IMR-90 (cell line): ENCODE measurements at regions not wholly inside any gene's neighbourhood (a gene's known extent, or its start where the extent isn't known, plus 50 kb on each side); places are given as distances from the start of the nearest gene placed in this dataset.

ENCODE experiments used
- ATAC-seq: fragments of 200-7000 bp; cut with Tn5 transposase; 2 replicates; pipeline ENCODE4 v1.9.1; 2020; ENCODE audit warnings: low read depth, mild to moderate bottlenecking, moderate library complexity
- BruUV-seq: library from RNA; stranded (reverse); fragments of 400-500 nt; replicated peaks from 2 replicates; lab custom pipeline; 2021; lab: Mats Ljungman, UMichigan
- CTCF ChIA-PET: fragments of 300-600 bp; formaldehyde crosslinking; extraction: SDS; loops from one replicate; lab custom pipeline; 2021; ENCODE audit warnings: antibody characterized with exemption; lab: Yijun Ruan, JAX
- POLR2A ChIA-PET: fragments of 300-600 bp; sonication (Branson Sonifier 250); formaldehyde crosslinking; loops from one replicate; lab custom pipeline; 2022; ENCODE audit warnings: antibody characterized with exemption; ENCODE audit not compliant: unreplicated experiment; lab: Charles Lee
- DNase-seq: peaks from one replicate; pipeline ENCODE4 v3.0.0; 2013
- H2AFZ ChIP-seq: replicated peaks from 2 replicates; pipeline ENCODE3; 2013; ENCODE audit warnings: low read length, mild to moderate bottlenecking; ENCODE audit not compliant: poor library complexity
- H2AK5ac ChIP-seq: 2 replicates; pipeline ENCODE4 v1.6.1; 2013; ENCODE audit warnings: low read depth, low read length, inconsistent platforms
- H2AK9ac ChIP-seq: replicated peaks from 2 replicates; pipeline ENCODE3; 2013; ENCODE audit warnings: mild to moderate bottlenecking, low read depth, low read length, moderate library complexity; ENCODE audit not compliant: poor library complexity
- H2BK120ac ChIP-seq: 2 replicates; pipeline ENCODE4 v1.6.1; 2013; ENCODE audit warnings: low read depth, low read length, inconsistent platforms
- H2BK15ac ChIP-seq: 3 replicates; pipeline ENCODE4 v1.6.1; 2013; ENCODE audit warnings: low read depth, low read length, inconsistent platforms
- H2BK20ac ChIP-seq: 2 replicates; pipeline ENCODE4 v1.6.1; 2013; ENCODE audit warnings: low read depth, mild to moderate bottlenecking, inconsistent platforms, low read length, moderate library complexity
- H2BK5ac ChIP-seq: 2 replicates; pipeline ENCODE4 v1.6.1; 2013; ENCODE audit warnings: mild to moderate bottlenecking, low read depth, low read length, inconsistent platforms; ENCODE audit not compliant: poor library complexity, severe bottlenecking
- H3K14ac ChIP-seq: replicated peaks from 2 replicates; pipeline ENCODE4 v1.6.1; 2013; ENCODE audit warnings: low read depth, low read length, inconsistent platforms
- H3K18ac ChIP-seq: 2 replicates; pipeline ENCODE4 v1.6.1; 2013; ENCODE audit warnings: low read depth, low read length, control low read depth
- H3K23ac ChIP-seq: 2 replicates; pipeline ENCODE4 v1.6.1; 2013; ENCODE audit warnings: low read depth, low read length, inconsistent platforms
- H3K27ac ChIP-seq: 2 replicates; pipeline ENCODE4 v1.5.1; 2013; ENCODE audit warnings: mild to moderate bottlenecking, control low read depth, low read length; ENCODE audit not compliant: insufficient read depth
- H3K27me3 ChIP-seq: 2 replicates; pipeline ENCODE4 v1.6.1; 2013; ENCODE audit warnings: low read length; ENCODE audit not compliant: control insufficient read depth, insufficient read depth
- H3K36me3 ChIP-seq: 2 replicates; pipeline ENCODE4 v1.6.1; 2013; ENCODE audit warnings: low read length, mixed read lengths; ENCODE audit not compliant: control insufficient read depth, insufficient read depth
- H3K4ac ChIP-seq: 2 replicates; pipeline ENCODE4 v1.6.1; 2013; ENCODE audit warnings: low read depth, low read length, inconsistent platforms
- H3K4me1 ChIP-seq: 2 replicates; pipeline ENCODE4 v1.6.1; 2013; ENCODE audit warnings: low read length, mixed read lengths; ENCODE audit not compliant: control insufficient read depth, insufficient read depth
- H3K4me2 ChIP-seq: 2 replicates; pipeline ENCODE4 v1.6.1; 2013; ENCODE audit warnings: low read depth, mild to moderate bottlenecking, control low read depth, low read length, moderate library complexity
- H3K4me3 ChIP-seq: 2 replicates; pipeline ENCODE4 v1.5.1; 2013; ENCODE audit warnings: low read depth, mild to moderate bottlenecking, control low read depth, low read length, moderate library complexity; ENCODE audit not compliant: insufficient read depth
- H3K56ac ChIP-seq: 2 replicates; pipeline ENCODE4 v1.6.1; 2013; ENCODE audit warnings: low read length, inconsistent platforms; ENCODE audit not compliant: insufficient read depth; ENCODE audit errors: extremely low read depth
- H3K79me1 ChIP-seq, 2 experiments: 2 replicates each; pipeline ENCODE4 v1.6.1; 2013; ENCODE audit warnings: low read length in 2 of 2, inconsistent platforms in 1 of 2, low read depth in 1 of 2
- H3K9ac ChIP-seq: 2 replicates; pipeline ENCODE4 v1.6.1; 2013; ENCODE audit warnings: low read depth, low read length, control low read depth
- H3K9me1 ChIP-seq: 2 replicates; pipeline ENCODE4 v1.6.1; 2013; ENCODE audit warnings: low read length, inconsistent platforms; ENCODE audit not compliant: insufficient read depth
- H3K9me3 ChIP-seq: 2 replicates; pipeline ENCODE4 v1.6.1; 2013; ENCODE audit warnings: low read length; ENCODE audit not compliant: control insufficient read depth, insufficient read depth
- H4K20me1 ChIP-seq: 2 replicates; pipeline ENCODE4 v1.6.1; 2013; ENCODE audit warnings: low read length, inconsistent platforms; ENCODE audit not compliant: insufficient read depth
- H4K5ac ChIP-seq: 2 replicates; pipeline ENCODE4 v1.6.1; 2013; ENCODE audit warnings: mild to moderate bottlenecking, low read depth, low read length, control low read depth
- H4K8ac ChIP-seq, 2 experiments: 2 replicates each; pipeline ENCODE4 v1.6.1; 2013; ENCODE audit warnings: low read depth in 2 of 2, low read length in 2 of 2, control low read depth in 1 of 2, inconsistent platforms in 1 of 2
- H4K91ac ChIP-seq: 2 replicates; pipeline ENCODE4 v1.6.1; 2013; ENCODE audit warnings: low read depth, low read length, inconsistent platforms; ENCODE audit not compliant: insufficient read depth
- BHLHE40 ChIP-seq: fragments of 150-350 bp; IDR thresholded peaks from 2 replicates; pipeline ENCODE4 v1.6.1; 2016; ENCODE audit warnings: mild to moderate bottlenecking, low read depth, low read length
- CEBPB ChIP-seq: IDR thresholded peaks from 2 replicates; pipeline ENCODE4 v1.6.1; 2012; ENCODE audit warnings: low read depth, low read length, improper control_type of control experiment
- CHD1 ChIP-seq: IDR thresholded peaks from 2 replicates; pipeline ENCODE4 v1.6.1; 2012; ENCODE audit warnings: low read depth, low read length, improper control_type of control experiment
- CTCF ChIP-seq: conservative IDR thresholded peaks from 2 replicates; pipeline ENCODE4 v1.5.1; 2012; ENCODE audit warnings: mild to moderate bottlenecking, low read depth, low read length, improper control_type of control experiment
- ELK1 ChIP-seq: fragments of 150-350 bp; IDR thresholded peaks from 2 replicates; pipeline ENCODE4 v1.6.1; 2016; ENCODE audit warnings: low read depth, mild to moderate bottlenecking, low read length, moderate library complexity, borderline replicate concordance
- FOS ChIP-seq: fragments of 150-350 bp; IDR thresholded peaks from 2 replicates; pipeline ENCODE4 v1.6.1; 2016; ENCODE audit warnings: low read depth, low read length
- MAFK ChIP-seq: IDR thresholded peaks from 2 replicates; pipeline ENCODE4 v1.6.1; 2012; ENCODE audit warnings: low read depth, low read length, improper control_type of control experiment
- MAZ ChIP-seq: IDR thresholded peaks from 2 replicates; pipeline ENCODE4 v1.6.1; 2012; ENCODE audit warnings: low read depth, mild to moderate bottlenecking, low read length, improper control_type of control experiment, moderate library complexity, borderline replicate concordance
- MXI1 ChIP-seq: IDR thresholded peaks from 2 replicates; pipeline ENCODE4 v1.6.1; 2012; ENCODE audit warnings: low read depth, mild to moderate bottlenecking, low read length, moderate library complexity, borderline replicate concordance
- NFE2L2 ChIP-seq: fragments of 150-350 bp; IDR thresholded peaks from 2 replicates; pipeline ENCODE4 v1.6.1; 2016; ENCODE audit warnings: low read depth, mild to moderate bottlenecking, low read length
- POLR2A ChIP-seq: IDR thresholded peaks from 2 replicates; pipeline ENCODE4 v1.6.1; 2012; ENCODE audit warnings: mild to moderate bottlenecking, low read depth, low read length
- RAD21 ChIP-seq: IDR thresholded peaks from 2 replicates; pipeline ENCODE4 v1.6.1; 2012; ENCODE audit warnings: low read length, improper control_type of control experiment
- RFX5 ChIP-seq: IDR thresholded peaks from 2 replicates; pipeline ENCODE4 v1.8.0; 2012; ENCODE audit warnings: low read depth, mild to moderate bottlenecking, low read length, moderate library complexity
- SMC3 ChIP-seq: fragments of 150-350 bp; IDR thresholded peaks from 2 replicates; pipeline ENCODE4 v1.6.1; 2016; ENCODE audit warnings: low read depth, mild to moderate bottlenecking, antibody characterized with exemption, low read length, moderate library complexity
- USF2 ChIP-seq: fragments of 150-350 bp; IDR thresholded peaks from 2 replicates; pipeline ENCODE4 v1.6.1; 2017; ENCODE audit warnings: mild to moderate bottlenecking, antibody characterized with exemption, low read length, low read depth
- WGBS, 2 experiments: methylation state at CpG; one replicate each; pipeline versions ENCODE4 v1.1.5 to v1.1.7; 2013; ENCODE audit warnings: missing lambda C conversion rate in 2 of 2; ENCODE audit not compliant: insufficient read length in 1 of 2; ENCODE audit errors: extremely low coverage in 2 of 2; 5-methylcytosine and 5-hydroxymethylcytosine counted together
- dilution Hi-C: fragments of 300-500 bp; cut with HindIII; formaldehyde crosslinking; loops from one replicate; pipeline ENCODE4 v1.14.3; 2018; ENCODE audit warnings: low sequenced_read_pairs; ENCODE audit not compliant: unreplicated experiment
- in situ Hi-C: fragments of 300-500 bp; cut with MboI; formaldehyde crosslinking; loops from 3 replicates; pipeline ENCODE4 v1.14.3; 2019; ENCODE audit warnings: low sequenced_read_pairs, inconsistent platforms, mixed read lengths
- intact Hi-C: fragments of 100-400 bp; cut with micrococcal nuclease; formaldehyde crosslinking; loops from 2 replicates; pipeline ENCODE4 v1.10.0; 2022

- Histone ChIP-seq H3K9ac (no peak overlapping the region), H4K8ac (no peak overlapping the region), H2BK20ac (no peak overlapping the region), H3K27me3 (no peaks in the 10 kb centered on the region), H2BK5ac (no peak overlapping the region), H2BK120ac (no peak overlapping the region), H3K9me3 (no peaks in the 10 kb centered on the region), H2AK5ac (no peak overlapping the region), H3K56ac (no peak overlapping the region), H3K4me1 (no peaks in the 10 kb centered on the region), H2AK9ac (no peak overlapping the region), H3K9me1 (no peaks in the 10 kb centered on the region), H2AFZ (no peak overlapping the region), H4K5ac (no peak overlapping the region), H3K4me3 (no peak overlapping the region), H4K20me1 (no peaks in the 10 kb centered on the region), H3K14ac (no peak overlapping the region), H3K18ac (no peak overlapping the region), H3K36me3 (no peaks in the 10 kb centered on the region), H4K91ac (no peak overlapping the region), H2BK15ac (no peak overlapping the region), H3K27ac (no peak overlapping the region), H3K4me2 (no peak overlapping the region), H3K23ac (no peak overlapping the region), H3K79me1 (no peaks in the 10 kb centered on the region), H3K4ac (no peak overlapping the region)
- no peak for ATAC-seq
- in situ Hi-C loops (no loop called here), dilution Hi-C loops (no loop called here), intact Hi-C loops (no loop called here)
- ChIA-PET CTCF (interaction anchor here (1.2 kb wide), 1 partner anchor 71 kb away, joined by 3 read pairs; no protein-coding TSS in a partner anchor), POLR2A (no interaction called here)
- WGBS, 2 experiments: no CpG with 5 or more reads among the region's 7 CpGs
- no TSS peak for BruUV-seq
- no peak for DNase-seq
- no peak for TF ChIP-seq SMC3
- TF ChIP-seq RAD21: no peak
- no peak for TF ChIP-seq CHD1
- TF ChIP-seq ELK1: no peak
- TF ChIP-seq NFE2L2: no peak
- no peak for TF ChIP-seq MAZ
- TF ChIP-seq RFX5: no peak
- TF ChIP-seq MXI1: no peak
- no peak for TF ChIP-seq BHLHE40
- TF ChIP-seq CEBPB: no peak
- TF ChIP-seq MAFK: no peak
- TF ChIP-seq CTCF: no peak
- no peak for TF ChIP-seq FOS
- no peak for TF ChIP-seq POLR2A
- TF ChIP-seq USF2: no peak
Measured at GRCh38 chr3:176867681-176868663, 329.3 kb downstream of the TBL1XR1 start.
